Naive B cell (primary cell): ENCODE measurements at regions not wholly inside any gene's neighbourhood (a gene's known extent, or its start where the extent isn't known, plus 50 kb on each side); places are given as distances from the start of the nearest gene placed in this dataset.

Source experiments
- ATAC-seq, 2 donors: fragments of 150-1000 bp; cut with Tn5 transposase; 2 replicates each; pipeline ENCODE4 v1.10.0; 2021; ENCODE audit warnings: low read depth in 2 of 2, mild to moderate bottlenecking in 2 of 2, moderate library complexity in 2 of 2
- DNase-seq: peaks from one replicate; pipeline ENCODE4 v3.0.0; 2022
- H3K27ac Mint-ChIP-seq, 6 donors: one replicate each; pipeline ENCODE4 v1.8.0; 2020 to 2022; ENCODE audit warnings: mild to moderate bottlenecking in 6 of 6, mixed read lengths in 6 of 6, moderate library complexity in 5 of 6, inconsistent platforms in 2 of 6
- H3K27me3 Mint-ChIP-seq, 3 donors: one replicate each; pipeline ENCODE4 v1.8.0; 2021 to 2022; ENCODE audit warnings: mixed read lengths in 3 of 3, mild to moderate bottlenecking in 1 of 3
- H3K36me3 Mint-ChIP-seq, 2 donors: one replicate each; pipeline ENCODE4 v1.8.0; 2020 to 2022; ENCODE audit warnings: mixed read lengths in 2 of 2, inconsistent platforms in 1 of 2, mild to moderate bottlenecking in 1 of 2
- H3K4me1 Mint-ChIP-seq, 3 donors: one replicate each; pipeline ENCODE4 v1.8.0; 2020 to 2022; ENCODE audit warnings: mixed read lengths in 3 of 3, inconsistent platforms in 1 of 3, mild to moderate bottlenecking in 1 of 3, moderate library complexity in 1 of 3
- H3K4me3 Mint-ChIP-seq, 8 donors: one replicate each; pipeline ENCODE4 v1.8.0; 2020 to 2022; ENCODE audit warnings: mild to moderate bottlenecking in 8 of 8, mixed read lengths in 8 of 8, moderate library complexity in 8 of 8, inconsistent platforms in 2 of 8
- H3K9me3 Mint-ChIP-seq, 7 donors: one replicate each; pipeline ENCODE4 v1.8.0; 2020 to 2022; ENCODE audit warnings: mixed read lengths in 7 of 7, mild to moderate bottlenecking in 5 of 7, inconsistent platforms in 2 of 7, moderate library complexity in 1 of 7

DNA sequence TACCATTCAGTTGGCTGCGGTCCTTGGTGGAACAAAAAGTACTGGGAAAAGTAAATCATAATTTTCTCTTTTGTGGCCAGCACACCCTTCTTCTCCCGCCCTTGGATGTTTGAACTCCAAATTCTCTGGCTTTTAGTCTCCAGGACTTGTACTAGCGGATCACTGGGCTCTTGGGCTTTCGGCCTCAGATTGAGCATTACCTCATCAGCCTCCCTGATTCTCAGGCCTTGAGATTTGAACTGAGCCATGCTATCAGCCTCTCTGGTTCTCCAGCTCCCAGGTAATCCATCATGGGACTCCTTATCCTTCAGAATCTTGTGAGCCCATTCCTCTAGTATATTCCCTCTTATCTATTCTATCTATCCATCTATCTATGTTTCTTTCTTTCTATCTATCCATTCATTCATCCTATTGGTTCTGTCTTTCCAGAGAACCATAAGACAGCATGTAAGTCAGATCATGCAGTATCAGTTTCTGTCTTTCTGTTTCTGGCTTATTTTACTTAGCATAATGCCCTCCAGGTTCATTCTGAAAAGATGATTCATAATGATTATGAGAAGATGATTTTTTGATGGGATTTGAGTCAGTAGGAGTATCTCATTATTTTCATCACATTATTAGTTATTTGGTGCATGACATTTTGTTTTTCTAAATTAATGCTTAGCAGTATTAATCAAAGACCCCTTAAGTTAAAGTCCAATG lies 814.9 kb downstream of the LRFN5 start:
- Mint-ChIP-seq H3K9me3 (peaks cover 0 to 4% (median 0%) of the 10 kb centered on the region in 7 donors), H3K4me3 (no peak overlapping the region), H3K36me3 (no peaks in the 10 kb centered on the region), H3K27me3 (no peaks in the 10 kb centered on the region), H3K27ac (peak overlapping the region in 1 of 6 donors; percentile 0), H3K4me1 (peaks cover 0 to 5% (median 0%) of the 10 kb centered on the region in 3 donors)
- DNase-seq (no peak), ATAC-seq (no peak)

DNA sequence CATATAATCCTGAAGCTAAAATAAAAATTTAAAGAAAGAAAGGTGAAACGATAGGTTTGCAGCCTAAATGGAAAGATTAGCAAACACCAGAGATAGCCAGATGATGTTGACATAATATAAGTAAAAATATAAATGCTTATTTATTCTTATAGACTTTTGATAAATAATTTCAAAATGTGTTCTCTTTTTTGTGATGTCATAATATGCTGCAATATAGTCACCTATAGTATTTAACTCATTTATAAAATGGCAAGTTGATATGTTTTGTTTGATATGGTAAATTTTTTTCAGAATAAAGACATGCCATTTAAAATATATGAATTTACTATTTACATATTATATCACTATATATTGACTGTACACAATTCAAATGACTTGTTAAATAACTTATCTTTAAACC lies 813.4 kb downstream of the LRFN5 start:
- no peak for DNase-seq
- Mint-ChIP-seq H3K27me3 (no peaks in the 10 kb centered on the region), H3K9me3 (peaks cover 0 to 4% (median 0%) of the 10 kb centered on the region in 7 donors), H3K36me3 (no peaks in the 10 kb centered on the region), H3K4me1 (peaks cover 0 to under 1% (median 0%) of the 10 kb centered on the region in 3 donors), H3K4me3 (no peak overlapping the region), H3K27ac (no peak overlapping the region)
- no peak for ATAC-seq

DNA sequence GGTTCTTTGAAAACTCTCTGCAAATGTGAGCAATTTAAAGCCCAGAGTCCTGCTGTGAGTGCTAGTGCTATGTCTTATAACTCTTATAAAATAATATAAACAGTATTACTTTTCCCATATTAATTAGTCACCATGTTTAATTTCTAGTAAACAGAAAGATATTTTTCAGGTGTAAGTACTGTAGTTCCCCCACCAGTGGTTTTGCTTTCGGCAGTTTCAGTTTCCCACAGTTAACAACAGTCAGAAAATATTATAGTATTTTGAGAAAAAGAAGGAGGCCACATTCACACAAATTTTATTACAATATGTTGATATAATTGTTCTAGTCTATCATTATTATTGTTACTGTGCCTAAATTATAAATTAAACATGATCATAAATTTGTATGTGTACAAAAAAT lies 800.5 kb downstream of the LRFN5 start:
- no peak overlapping the region for H3K4me3 Mint-ChIP-seq
- no peak overlapping the region for H3K27ac Mint-ChIP-seq
- no peaks in the 10 kb centered on the region for H3K27me3 Mint-ChIP-seq
- DNase-seq: no peak
- no peaks in the 10 kb centered on the region for H3K36me3 Mint-ChIP-seq
- ATAC-seq: no peak
- H3K4me1 Mint-ChIP-seq: peaks cover 0 to 7% (median 0%) of the 10 kb centered on the region in 3 donors
- peaks cover 0 to 4% (median 1%) of the 10 kb centered on the region in 7 donors for H3K9me3 Mint-ChIP-seq

DNA sequence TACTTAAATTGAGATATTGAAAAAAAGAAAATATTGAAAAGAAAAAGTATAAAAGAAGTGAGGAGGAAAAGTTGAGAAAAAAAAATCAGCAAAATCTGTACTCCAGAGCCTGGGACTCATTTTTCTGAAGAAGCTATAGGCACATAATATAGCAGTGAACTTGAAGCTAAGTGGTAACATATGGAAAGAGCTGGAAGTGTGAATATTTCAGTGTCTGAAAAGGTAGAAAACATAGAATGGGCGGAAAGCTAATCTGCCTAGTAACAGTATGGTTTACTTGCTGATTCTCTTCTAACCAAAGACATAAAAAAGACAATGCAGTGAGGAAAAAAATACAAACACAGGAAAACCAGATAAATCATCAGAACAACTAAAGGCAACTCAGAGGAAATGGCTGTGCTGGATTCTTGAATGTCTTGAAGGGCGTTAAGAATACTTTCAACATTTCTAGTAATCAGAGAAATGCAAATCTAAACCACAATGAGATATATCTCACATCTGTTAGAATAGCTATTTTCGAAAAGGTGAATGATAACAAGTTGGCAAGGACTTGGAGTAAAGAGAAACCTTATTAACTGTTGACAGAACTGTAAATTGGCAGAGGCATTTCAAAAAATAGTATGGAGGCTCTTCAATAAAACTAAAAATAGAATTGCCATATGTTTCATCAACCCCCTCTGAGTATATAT lies 784.6 kb downstream of the LRFN5 start:
- Mint-ChIP-seq H3K36me3 (no peaks in the 10 kb centered on the region), H3K9me3 (no peaks in the 10 kb centered on the region), H3K4me3 (no peak overlapping the region), H3K4me1 (peaks cover 0 to 4% (median 2%) of the 10 kb centered on the region in 3 donors), H3K27ac (no peak overlapping the region), H3K27me3 (no peaks in the 10 kb centered on the region)
- DNase-seq: no peak
- no peak for ATAC-seq

DNA sequence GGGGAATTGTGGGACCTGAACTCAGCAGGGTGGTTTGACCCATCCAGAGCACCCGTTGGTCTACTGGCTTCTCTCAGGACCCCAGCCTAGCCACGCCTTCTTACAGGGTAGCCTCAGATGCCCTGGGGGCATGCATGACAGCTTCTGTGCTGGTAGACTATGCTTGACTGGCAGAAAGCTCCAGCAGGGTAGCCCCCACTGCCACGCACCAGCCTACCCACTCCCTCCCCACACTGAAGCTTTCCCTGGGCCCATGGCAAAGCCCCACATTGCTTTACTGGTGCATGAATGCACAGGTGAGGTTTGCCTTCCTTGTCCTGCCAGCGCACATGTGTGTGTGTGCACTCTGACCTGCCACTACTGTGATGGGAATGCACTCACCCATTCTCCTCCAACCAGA lies 772.2 kb downstream of the LRFN5 start:
- Mint-ChIP-seq H3K36me3 (no peaks in the 10 kb centered on the region), H3K4me3 (no peak overlapping the region), H3K27me3 (no peaks in the 10 kb centered on the region), H3K27ac (no peak overlapping the region), H3K9me3 (no peaks in the 10 kb centered on the region), H3K4me1 (peaks cover 0 to 10% (median 0%) of the 10 kb centered on the region in 3 donors)
- no peak for DNase-seq
- no peak for ATAC-seq

DNA sequence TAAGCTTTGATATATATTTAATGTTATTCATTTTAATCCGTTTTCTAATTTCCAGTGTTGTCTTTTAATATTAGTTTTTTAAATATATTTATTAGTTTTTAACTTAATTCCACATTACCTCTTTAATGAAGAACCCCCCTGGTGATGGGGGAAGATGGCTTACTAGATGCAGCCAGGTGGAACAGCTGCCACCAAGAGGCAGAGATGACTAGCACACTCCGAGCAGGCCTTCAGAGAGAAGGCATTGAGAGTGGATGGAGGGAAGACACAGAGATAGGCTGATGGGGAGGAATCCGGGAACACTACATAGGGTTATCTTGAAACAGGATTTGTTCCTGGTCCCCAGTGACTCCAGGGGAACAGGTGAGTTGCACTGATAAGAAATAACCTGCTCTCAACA lies 771.6 kb downstream of the LRFN5 start:
- Mint-ChIP-seq H3K36me3 (no peaks in the 10 kb centered on the region), H3K27ac (peak overlapping the region in 1 of 6 donors; percentile 74), H3K27me3 (no peaks in the 10 kb centered on the region), H3K4me3 (no peak overlapping the region), H3K4me1 (peaks cover 0 to 10% (median 0%) of the 10 kb centered on the region in 3 donors), H3K9me3 (no peaks in the 10 kb centered on the region)
- no peak for DNase-seq
- ATAC-seq: no peak

DNA sequence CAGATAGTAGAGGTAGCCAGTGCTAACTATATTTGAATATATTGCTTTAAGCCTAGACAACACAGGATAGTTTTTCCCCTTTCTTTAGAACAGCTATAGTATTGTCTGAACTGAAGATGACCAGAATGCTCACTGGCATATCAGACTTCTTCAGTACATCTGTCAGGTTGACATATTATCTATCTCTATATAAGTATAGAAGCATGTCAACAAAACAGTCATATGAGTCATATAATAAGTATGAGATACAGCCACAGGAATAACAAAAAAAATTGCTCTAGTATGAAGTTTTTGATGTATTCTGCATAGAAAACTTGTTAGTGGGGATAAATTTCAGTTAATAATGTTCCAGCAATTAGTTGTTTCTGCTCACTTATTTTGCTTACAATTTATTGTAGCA lies 767.7 kb downstream of the LRFN5 start:
- no peak overlapping the region for H3K27ac Mint-ChIP-seq
- H3K9me3 Mint-ChIP-seq: no peaks in the 10 kb centered on the region
- H3K27me3 Mint-ChIP-seq: no peaks in the 10 kb centered on the region
- no peak overlapping the region for H3K4me3 Mint-ChIP-seq
- peaks cover 0 to 4% (median 0%) of the 10 kb centered on the region in 3 donors for H3K4me1 Mint-ChIP-seq
- ATAC-seq (no peak), DNase-seq (no peak)
- no peaks in the 10 kb centered on the region for H3K36me3 Mint-ChIP-seq

DNA sequence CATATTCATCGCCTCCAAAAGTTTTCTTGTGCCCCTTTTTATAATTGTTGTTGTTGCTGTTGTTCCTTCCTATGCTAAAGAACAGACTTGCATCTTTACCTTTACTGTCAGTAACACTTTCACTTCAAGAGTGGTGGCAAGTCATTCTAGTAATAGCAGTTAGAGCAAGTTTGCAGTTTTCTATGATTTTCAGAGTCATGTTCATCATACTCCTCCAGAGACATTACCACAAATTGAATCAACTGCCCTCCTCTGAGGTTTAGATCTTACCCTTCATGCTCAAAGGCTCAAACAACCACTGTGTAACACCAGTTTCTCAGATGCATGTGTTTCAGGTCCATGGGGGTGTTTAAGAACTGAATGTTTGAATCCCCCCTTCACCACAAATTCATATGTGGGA lies 763.4 kb downstream of the LRFN5 start:
- Mint-ChIP-seq H3K27me3 (no peaks in the 10 kb centered on the region), H3K36me3 (no peaks in the 10 kb centered on the region), H3K27ac (no peak overlapping the region), H3K4me3 (peak overlapping the region in 1 of 8 donors; percentile 8), H3K4me1 (no peaks in the 10 kb centered on the region), H3K9me3 (no peaks in the 10 kb centered on the region)
- ATAC-seq: no peak
- DNase-seq: no peak

DNA sequence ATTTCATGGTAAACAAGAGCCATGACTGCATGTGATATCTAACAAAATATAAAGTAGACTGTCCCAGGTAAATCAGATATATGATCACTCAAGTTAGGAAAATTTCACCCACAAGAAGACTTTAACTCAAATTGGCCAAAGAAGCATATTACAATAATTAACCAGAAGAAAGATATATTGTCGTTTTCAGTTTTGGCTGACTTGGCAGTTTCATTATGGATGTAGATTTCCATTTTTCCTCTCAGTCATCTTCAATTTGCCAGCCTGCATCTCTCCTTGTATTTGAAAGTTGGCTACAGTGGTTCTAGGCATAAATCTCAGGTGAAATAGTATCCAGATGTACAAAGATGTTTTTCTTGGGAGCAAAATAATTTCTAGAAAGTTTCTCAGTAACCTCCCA lies 761.6 kb downstream of the LRFN5 start:
- H3K27ac Mint-ChIP-seq: no peak overlapping the region
- H3K4me3 Mint-ChIP-seq: no peak overlapping the region
- H3K4me1 Mint-ChIP-seq: no peaks in the 10 kb centered on the region
- no peaks in the 10 kb centered on the region for H3K36me3 Mint-ChIP-seq
- no peaks in the 10 kb centered on the region for H3K9me3 Mint-ChIP-seq
- no peak for DNase-seq
- H3K27me3 Mint-ChIP-seq: no peaks in the 10 kb centered on the region
- no peak for ATAC-seq

DNA sequence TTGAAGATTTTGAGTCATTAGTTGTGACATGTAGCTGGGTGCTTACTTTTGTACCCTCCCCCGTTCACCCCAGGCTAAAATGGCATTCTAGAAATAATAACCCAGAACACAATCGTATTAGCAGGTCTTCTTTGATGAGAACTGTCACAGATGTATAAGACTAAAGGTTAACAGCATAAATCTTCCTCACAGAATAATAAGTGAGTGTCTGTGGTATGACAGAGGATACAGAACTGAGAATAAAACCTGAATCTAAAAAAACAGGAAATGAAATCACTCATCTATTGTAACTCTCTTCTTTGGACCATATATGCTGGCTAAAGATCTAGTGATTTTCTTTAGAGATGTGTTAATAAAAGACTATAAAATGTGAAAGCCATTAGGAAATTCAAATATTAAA lies 746.6 kb downstream of the LRFN5 start:
- Mint-ChIP-seq H3K36me3 (no peaks in the 10 kb centered on the region), H3K9me3 (no peaks in the 10 kb centered on the region), H3K27ac (peak overlapping the region in 5 of 6 donors; percentile 6 to 56 (median 16)), H3K4me3 (peak overlapping the region in 5 of 8 donors; percentile 15 to 74 (median 58)), H3K4me1 (peaks cover 5 to 18% (median 12%) of the 10 kb centered on the region in 3 donors), H3K27me3 (no peaks in the 10 kb centered on the region)
- peak; percentile 1 for DNase-seq
- peak; percentile 78 to 79 for ATAC-seq

DNA sequence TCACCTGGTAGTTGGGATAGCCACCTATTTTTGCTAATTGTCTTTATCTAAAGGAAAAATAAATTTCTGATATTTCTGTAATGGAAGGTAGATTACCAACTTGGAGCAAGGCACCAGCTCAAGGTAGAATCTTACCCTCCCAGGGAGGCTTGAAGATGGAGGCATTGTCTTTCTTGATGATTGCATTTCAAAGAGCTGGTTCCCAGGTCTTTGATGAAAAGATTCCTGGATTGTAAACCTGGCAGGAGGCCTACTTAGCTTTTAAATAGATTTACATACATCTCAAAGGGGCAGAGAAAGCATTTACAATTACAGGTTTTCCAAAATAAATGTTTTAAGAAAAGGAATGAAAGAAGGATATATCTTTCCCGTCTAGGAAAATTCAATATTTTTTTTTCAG lies 729.2 kb downstream of the LRFN5 start:
- Mint-ChIP-seq H3K4me3 (no peak overlapping the region), H3K27me3 (no peaks in the 10 kb centered on the region), H3K36me3 (no peaks in the 10 kb centered on the region), H3K9me3 (no peaks in the 10 kb centered on the region), H3K4me1 (peaks cover 0 to 23% (median 3%) of the 10 kb centered on the region in 3 donors), H3K27ac (no peak overlapping the region)
- DNase-seq (no peak), ATAC-seq (no peak)

DNA sequence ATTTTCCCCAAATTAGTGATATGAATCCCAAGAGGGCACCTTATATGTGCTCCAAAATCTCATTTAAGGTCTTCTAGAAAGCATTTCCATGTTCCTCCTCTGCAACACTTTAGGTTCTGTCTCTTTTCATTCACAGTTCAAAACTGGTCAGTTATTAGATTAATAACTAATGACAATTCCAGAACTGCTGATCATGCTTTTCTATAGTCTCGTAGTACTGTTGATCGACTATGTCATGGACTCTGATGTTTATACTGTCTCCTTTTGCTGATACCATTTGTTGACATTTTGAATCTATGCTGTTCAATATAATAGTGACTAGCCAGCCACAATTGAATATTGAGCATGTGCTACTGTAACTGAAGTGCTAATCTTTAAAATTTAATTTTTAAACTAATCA lies 728.3 kb downstream of the LRFN5 start:
- H3K27me3 Mint-ChIP-seq: no peaks in the 10 kb centered on the region
- no peaks in the 10 kb centered on the region for H3K9me3 Mint-ChIP-seq
- no peak overlapping the region for H3K27ac Mint-ChIP-seq
- H3K4me3 Mint-ChIP-seq: no peak overlapping the region
- DNase-seq: no peak
- no peak for ATAC-seq
- H3K36me3 Mint-ChIP-seq: no peaks in the 10 kb centered on the region
- H3K4me1 Mint-ChIP-seq: peaks cover 0 to 13% (median 0%) of the 10 kb centered on the region in 3 donors

DNA sequence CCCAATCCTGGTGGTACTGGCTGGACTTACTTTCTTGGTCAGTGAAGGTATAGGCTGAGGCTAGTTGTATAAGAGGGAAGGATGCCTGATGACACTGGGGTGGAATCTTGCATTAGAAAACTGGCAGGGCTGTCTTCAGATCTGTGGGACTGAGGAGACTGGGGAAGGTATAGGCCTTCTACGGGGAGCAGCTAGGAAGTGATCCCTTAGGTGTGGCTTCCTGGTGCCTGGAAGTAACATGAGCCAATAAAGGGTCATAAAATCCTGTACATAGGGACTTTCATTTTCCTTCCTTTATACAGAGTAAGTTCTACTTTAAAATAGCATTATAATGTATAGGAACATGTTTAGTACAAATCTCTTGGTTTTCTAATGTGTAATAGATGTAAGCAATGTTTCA lies 716.8 kb downstream of the LRFN5 start:
- no peaks in the 10 kb centered on the region for H3K27me3 Mint-ChIP-seq
- ATAC-seq (no peak), DNase-seq (no peak)
- H3K4me3 Mint-ChIP-seq: peak overlapping the region in 4 of 8 donors; percentile 5 to 55 (median 14)
- H3K4me1 Mint-ChIP-seq: peaks cover 9 to 31% (median 14%) of the 10 kb centered on the region in 3 donors
- H3K27ac Mint-ChIP-seq: peak overlapping the region in 1 of 6 donors; percentile 49
- peaks cover 0 to 5% (median 0%) of the 10 kb centered on the region in 7 donors for H3K9me3 Mint-ChIP-seq
- no peaks in the 10 kb centered on the region for H3K36me3 Mint-ChIP-seq
